Activated naive CD8-positive, alpha-beta T cell treated with anti-CD3 and anti-CD28 coated beads, Interleukin-2, amount 10 ng/mL, durations not matched to agents 7 days and 5 days (primary cell): ENCODE measurements at regions not wholly inside any gene's neighbourhood (a gene's known extent, or its start where the extent isn't known, plus 50 kb on each side); places are given as distances from the start of the nearest gene placed in this dataset.
"Not testable (repeated sequence)": the region's sequence is repeated elsewhere in the genome, so short reads cannot be mapped to it uniquely, and the experiment has no call there.

ENCODE experiments used
- ATAC-seq: fragments of 150-1000 bp; cut with Tn5 transposase; one replicate; pipeline ENCODE4 v1.10.0; 2021; ENCODE audit warnings: low read depth, moderate library complexity
- POLR2A ChIA-PET: fragments of 350-600 bp; sonication (Branson Sonifier 250); formaldehyde crosslinking; loops from one replicate; lab custom pipeline; 2021; ENCODE audit warnings: antibody characterized with exemption; lab: Charles Lee
- DNase-seq: peaks from one replicate; pipeline ENCODE4 v3.0.0; 2021
- H3K27ac Mint-ChIP-seq: one replicate; pipeline ENCODE4 v1.8.0; 2022; ENCODE audit warnings: mild to moderate bottlenecking, mixed read lengths
- H3K27me3 Mint-ChIP-seq: one replicate; pipeline ENCODE4 v1.8.0; 2022; ENCODE audit warnings: mild to moderate bottlenecking, moderate library complexity, mixed read lengths
- H3K36me3 Mint-ChIP-seq: one replicate; pipeline ENCODE4 v1.8.0; 2021; ENCODE audit warnings: mild to moderate bottlenecking, mixed read lengths
- H3K4me1 Mint-ChIP-seq: one replicate; pipeline ENCODE4 v1.8.0; 2021; ENCODE audit warnings: mixed read lengths
- H3K4me3 Mint-ChIP-seq: one replicate; pipeline ENCODE4 v1.8.0; 2022; ENCODE audit warnings: mild to moderate bottlenecking, moderate library complexity, mixed read lengths
- H3K9me3 Mint-ChIP-seq: one replicate; pipeline ENCODE4 v1.8.0; 2021; ENCODE audit warnings: mixed read lengths

DNA sequence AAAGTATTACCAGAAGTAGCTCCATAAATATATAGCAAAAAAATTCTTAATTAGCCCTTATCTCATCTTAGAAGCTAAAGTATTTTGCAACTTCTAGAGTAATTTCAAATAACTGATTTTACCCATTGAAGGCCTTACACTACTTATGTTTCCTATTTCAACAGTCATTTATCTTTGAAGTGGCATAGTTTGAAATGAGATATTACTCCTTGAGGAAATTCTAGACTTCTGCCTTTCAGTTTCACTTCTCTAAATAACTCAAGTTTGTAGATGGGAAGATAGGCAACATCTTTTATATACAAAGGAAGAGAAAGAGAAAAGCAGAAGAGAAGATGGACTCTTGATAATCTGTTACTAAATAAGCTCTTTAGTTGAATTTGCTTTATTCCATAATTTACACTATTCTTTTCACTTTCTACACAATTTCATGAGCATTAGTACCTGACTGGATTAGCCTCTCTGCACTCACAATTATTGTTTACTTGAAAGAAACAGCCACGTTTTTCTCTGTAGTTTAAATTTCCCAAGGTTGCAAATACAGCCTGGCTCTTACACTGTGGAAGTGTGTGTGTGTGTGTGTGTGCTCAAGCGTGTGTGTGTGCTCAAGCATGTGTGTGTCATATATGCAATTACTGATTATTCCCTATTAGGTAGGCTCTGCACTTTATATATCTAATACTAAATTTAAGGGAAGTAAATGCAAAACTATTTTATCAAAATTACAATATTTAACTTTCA lies 60.6 kb upstream of the EMB start:
- H3K36me3 Mint-ChIP-seq: peaks cover 26% of the 10 kb centered on the region
- POLR2A ChIA-PET: interaction anchor here (0.9 to 1.0 kb wide), 2 partner anchors 14 to 62 kb away, joined by 3 to 6 read pairs; no protein-coding TSS in a partner anchor
- peaks cover 13% of the 10 kb centered on the region for H3K4me1 Mint-ChIP-seq
- peaks cover 13% of the 10 kb centered on the region for H3K9me3 Mint-ChIP-seq
- H3K4me3 Mint-ChIP-seq: peak overlapping the region; percentile 74
- DNase-seq: no peak
- H3K27ac Mint-ChIP-seq: peak overlapping the region; percentile 53
- ATAC-seq: peak; percentile 75
- H3K27me3 Mint-ChIP-seq: no peaks in the 10 kb centered on the region

DNA sequence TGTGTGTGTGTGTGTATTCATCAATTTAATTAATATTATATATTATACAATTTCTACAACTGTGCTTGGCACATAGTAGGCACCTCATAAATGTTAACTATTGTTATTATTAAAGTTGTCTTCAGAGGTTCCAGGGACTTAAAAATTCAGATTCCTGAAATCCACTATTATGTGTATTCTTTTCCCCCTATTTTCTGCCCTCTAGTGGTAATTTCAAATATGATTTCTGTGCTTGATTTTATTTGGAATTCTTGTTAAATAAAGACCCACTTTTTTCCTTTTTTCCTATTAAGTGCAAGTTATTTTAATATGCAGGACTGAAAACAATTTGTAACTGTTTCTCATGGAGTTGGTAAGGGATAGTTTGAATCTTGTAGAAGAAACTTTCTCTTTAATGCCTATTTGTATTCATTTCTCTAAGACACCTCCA lies 72.0 kb upstream of the EMB start:
- POLR2A ChIA-PET: interaction anchor here (1.7 kb wide), 1 partner anchor 71 kb away, joined by 4 read pairs; the partner anchor contains the start of gene EMB

DNA sequence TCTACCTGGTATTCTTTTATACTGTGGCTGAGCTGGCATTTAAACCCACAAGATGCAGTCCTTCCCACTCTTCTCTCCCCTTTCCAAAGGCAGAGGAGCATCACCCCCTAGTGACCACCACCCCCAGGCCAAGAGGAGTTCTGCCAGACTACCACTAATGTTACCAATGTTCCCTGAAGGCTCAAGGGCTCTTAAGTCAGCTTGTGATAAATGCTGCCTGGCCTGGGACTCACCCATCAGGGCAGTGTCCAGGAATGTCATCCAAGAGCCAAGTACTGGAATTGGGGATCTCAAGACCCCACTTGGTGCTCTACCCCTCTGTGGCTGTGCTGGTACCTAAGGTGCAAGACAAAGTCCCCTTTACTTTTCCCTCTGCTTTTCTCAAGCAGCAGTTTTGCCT lies 80.0 kb upstream of the EMB start:
- DNase-seq, ATAC-seq, H3K4me3 Mint-ChIP-seq, H3K4me1 Mint-ChIP-seq, POLR2A ChIA-PET, H3K27ac Mint-ChIP-seq, H3K27me3 Mint-ChIP-seq: not testable (repeated sequence)
- Mint-ChIP-seq H3K9me3 (peaks cover 13% of the 10 kb centered on the region), H3K36me3 (peaks cover 24% of the 10 kb centered on the region)

More for the DNA sequence above, 72.0 kb upstream of the EMB start:
- DNase-seq, H3K9me3 Mint-ChIP-seq, ATAC-seq, H3K27ac Mint-ChIP-seq, H3K4me3 Mint-ChIP-seq, H3K27me3 Mint-ChIP-seq: not testable (repeated sequence)
- peaks cover 12% of the 10 kb centered on the region for H3K4me1 Mint-ChIP-seq
- H3K36me3 Mint-ChIP-seq: peaks cover 12% of the 10 kb centered on the region

DNA sequence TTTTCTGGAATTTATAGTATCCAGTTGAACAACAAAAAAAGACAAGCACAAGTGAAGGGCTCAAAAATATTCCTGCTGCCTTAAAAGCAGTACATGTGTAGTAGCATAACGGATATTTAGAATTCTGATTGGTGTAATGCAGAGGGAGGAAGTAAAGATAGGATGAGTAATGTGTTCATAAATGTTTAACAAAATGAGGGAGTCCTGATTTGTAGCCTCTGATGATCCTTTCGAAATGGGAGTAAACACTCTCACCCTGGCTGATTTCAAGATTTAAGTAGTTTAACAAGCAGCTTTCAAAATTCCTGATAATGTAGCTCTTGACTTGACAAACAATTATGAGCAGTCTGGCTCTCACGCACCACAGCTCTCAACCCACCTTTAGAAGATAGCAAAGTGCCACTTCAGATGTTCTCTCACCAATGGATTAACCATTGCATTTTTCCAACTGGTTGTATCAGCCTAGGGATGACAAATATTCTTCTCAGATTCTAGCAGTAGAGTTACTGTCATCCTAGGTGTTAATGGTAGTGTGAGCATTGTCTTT lies 86.5 kb upstream of the EMB start:
- H3K9me3 Mint-ChIP-seq, H3K27me3 Mint-ChIP-seq, H3K4me1 Mint-ChIP-seq, H3K36me3 Mint-ChIP-seq, H3K27ac Mint-ChIP-seq, DNase-seq, H3K4me3 Mint-ChIP-seq, POLR2A ChIA-PET, ATAC-seq: not testable (repeated sequence)

DNA sequence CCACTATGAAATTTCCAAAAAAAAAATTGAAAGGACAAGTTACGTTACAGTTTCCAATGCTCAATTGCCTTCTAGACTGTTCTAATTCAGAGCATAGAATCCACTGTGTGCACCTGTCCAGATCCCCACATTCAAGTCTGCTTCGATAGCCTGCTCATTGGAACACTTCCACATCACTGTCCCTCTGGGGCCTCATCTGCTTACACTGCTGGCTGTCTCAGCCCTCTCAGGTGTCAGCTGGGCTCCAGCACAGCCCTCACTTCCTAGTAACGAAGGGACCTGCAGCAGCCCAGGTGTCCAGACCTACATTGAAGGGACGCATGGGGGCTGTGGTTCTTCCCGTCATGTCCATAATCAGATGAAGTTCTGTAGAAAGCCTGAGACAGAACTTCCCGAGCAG lies 94.3 kb upstream of the EMB start:
- Mint-ChIP-seq H3K36me3 (peaks cover 16% of the 10 kb centered on the region), H3K27me3 (peaks cover 2% of the 10 kb centered on the region), H3K4me3 (no peak overlapping the region), H3K9me3 (peaks cover 10% of the 10 kb centered on the region), H3K27ac (no peak overlapping the region), H3K4me1 (peaks cover 2% of the 10 kb centered on the region)
- no peak for DNase-seq
- POLR2A ChIA-PET: no interaction called here
- ATAC-seq: no peak

DNA sequence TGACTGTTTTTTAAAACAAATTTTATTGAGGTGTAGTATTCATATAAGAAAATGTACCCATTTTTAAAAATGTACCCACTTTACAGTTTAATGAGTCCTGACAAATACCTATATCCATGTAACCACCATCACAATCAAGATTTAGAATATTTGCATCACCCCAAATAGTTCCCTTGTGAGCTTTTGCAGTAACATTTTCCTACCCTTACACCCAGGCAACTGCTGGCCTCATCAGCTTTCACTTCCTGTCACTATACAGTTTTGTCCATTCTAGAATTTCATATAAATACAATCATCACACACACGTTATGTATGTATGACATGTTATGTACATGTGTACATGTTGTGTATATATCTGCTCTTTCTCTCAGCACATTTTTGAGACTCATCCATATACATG lies 96.4 kb upstream of the EMB start:
- DNase-seq, H3K27ac Mint-ChIP-seq, H3K27me3 Mint-ChIP-seq, POLR2A ChIA-PET, H3K9me3 Mint-ChIP-seq, ATAC-seq, H3K4me1 Mint-ChIP-seq, H3K4me3 Mint-ChIP-seq: not testable (repeated sequence)
- H3K36me3 Mint-ChIP-seq: peaks cover 16% of the 10 kb centered on the region

DNA sequence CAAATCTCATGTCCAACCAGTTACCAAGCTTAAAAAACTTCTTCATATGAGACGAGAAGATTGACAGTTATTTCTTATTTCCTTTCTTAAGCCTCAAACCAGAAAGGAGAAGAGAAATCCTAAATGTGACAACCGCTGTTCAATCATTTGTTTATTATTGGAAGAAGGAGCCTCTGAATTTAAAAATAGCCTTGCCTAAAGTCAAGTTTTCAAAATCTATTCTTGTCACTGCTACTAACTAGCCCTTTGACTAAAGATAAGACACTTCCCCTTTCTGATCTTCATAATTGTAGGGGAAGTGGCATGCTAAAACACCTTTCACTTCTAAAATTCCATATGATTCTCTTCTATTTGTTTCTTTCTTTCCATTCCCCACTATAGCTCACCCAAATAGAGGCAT lies 106.2 kb upstream of the EMB start:
- H3K36me3 Mint-ChIP-seq: peaks cover 10% of the 10 kb centered on the region
- POLR2A ChIA-PET: no interaction called here
- H3K4me1 Mint-ChIP-seq: peaks cover 2% of the 10 kb centered on the region
- H3K4me3 Mint-ChIP-seq: no peak overlapping the region
- ATAC-seq (no peak), DNase-seq (no peak)
- H3K27ac Mint-ChIP-seq: no peak overlapping the region
- H3K9me3 Mint-ChIP-seq: peaks cover 9% of the 10 kb centered on the region
- H3K27me3 Mint-ChIP-seq: no peaks in the 10 kb centered on the region

DNA sequence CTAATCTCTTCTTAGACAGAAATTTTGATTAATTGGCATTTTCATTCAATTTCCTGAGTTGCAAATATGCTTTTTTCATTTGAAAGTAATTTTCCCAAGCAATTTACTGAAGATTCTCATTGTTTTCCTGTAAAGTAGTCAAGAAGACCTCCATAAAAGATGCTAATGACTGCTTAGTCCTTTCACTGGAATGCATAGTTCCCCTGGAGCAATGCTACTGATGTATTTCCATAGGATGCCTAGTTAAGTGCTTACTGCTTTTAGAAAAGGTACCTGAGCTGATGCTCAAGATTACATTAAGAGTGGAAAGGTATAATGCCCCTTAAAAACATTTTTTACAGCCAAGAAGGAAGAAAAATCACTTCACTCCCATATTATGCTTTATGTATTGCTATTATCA lies 109.2 kb upstream of the EMB start:
- Mint-ChIP-seq H3K4me3 (no peak overlapping the region), H3K36me3 (peaks cover 5% of the 10 kb centered on the region), H3K27me3 (no peaks in the 10 kb centered on the region), H3K9me3 (peaks cover 5% of the 10 kb centered on the region), H3K27ac (no peak overlapping the region), H3K4me1 (peaks cover 14% of the 10 kb centered on the region)
- ATAC-seq (no peak), DNase-seq (no peak)
- POLR2A ChIA-PET: no interaction called here

DNA sequence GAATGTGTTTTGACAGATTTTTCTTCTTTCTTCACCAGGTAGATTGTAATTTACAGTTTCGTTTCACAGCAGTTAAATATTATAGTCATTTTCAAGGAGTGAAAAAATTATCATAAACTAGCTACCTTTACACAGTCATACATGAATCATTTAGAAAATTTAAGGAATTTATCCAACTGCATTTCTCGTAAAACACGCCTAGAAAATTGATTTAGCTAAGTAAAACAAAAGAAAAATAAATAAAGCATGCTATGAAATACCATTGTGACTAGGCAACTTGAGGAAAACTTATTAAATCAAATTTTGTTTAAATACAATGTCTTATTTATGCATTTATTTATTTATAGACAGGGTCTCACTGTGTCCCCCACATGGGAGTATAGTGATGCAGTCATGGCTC lies 109.9 kb upstream of the EMB start:
- H3K27ac Mint-ChIP-seq: no peak overlapping the region
- H3K4me3 Mint-ChIP-seq: no peak overlapping the region
- H3K27me3 Mint-ChIP-seq: no peaks in the 10 kb centered on the region
- DNase-seq (no peak), ATAC-seq (no peak)
- POLR2A ChIA-PET: interaction anchor here (0.9 kb wide), 1 partner anchor 117 kb away, joined by 5 read pairs; no protein-coding TSS in a partner anchor
- H3K36me3 Mint-ChIP-seq: peaks cover 8% of the 10 kb centered on the region
- peaks cover 6% of the 10 kb centered on the region for H3K9me3 Mint-ChIP-seq
- peaks cover 14% of the 10 kb centered on the region for H3K4me1 Mint-ChIP-seq

DNA sequence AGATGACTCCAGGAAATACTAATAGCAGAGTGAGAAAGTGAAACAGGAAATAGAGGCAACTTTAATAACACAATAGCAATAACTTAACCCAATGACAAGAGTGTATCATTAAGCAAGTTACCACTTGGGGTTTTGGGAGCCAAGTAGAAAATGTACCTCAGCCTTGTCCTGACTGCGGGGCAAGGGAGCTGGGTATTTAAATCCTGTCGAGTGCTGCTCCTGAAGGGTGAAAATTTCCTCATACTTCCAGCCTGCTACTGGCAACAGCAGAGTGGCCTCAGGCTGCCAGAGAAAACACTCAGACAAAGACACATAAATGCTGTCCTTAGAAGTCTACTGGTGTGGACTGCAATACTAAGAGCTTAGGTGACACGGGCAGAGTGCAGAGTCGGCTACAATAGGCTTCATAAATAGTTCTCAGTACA lies 112.5 kb upstream of the EMB start:
- Mint-ChIP-seq H3K27ac (peak overlapping the region; percentile 34), H3K4me1 (peaks cover 11% of the 10 kb centered on the region)

DNA sequence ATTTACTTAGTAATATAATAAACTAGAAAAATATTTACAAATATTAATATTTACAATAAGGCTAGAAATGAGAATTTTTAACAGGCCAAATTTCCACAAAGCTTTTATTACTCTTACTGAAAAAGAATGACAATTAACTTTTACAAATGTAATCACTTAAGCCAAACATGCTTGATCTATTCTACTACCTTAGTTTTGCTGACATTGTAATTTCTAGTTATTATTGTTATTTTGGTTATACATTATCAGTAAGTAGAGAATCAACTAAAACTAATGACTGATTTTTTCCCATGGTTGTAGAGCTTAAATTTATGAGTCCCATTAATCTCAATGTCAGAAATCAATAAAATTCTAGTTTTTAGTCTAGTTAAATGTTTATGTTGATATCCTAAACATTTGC lies 107.8 kb upstream of the PARP8 start:
- H3K27ac Mint-ChIP-seq, H3K9me3 Mint-ChIP-seq, DNase-seq, ATAC-seq, H3K4me3 Mint-ChIP-seq, H3K27me3 Mint-ChIP-seq, H3K4me1 Mint-ChIP-seq: not testable (repeated sequence)
- H3K36me3 Mint-ChIP-seq: peaks cover 10% of the 10 kb centered on the region
- POLR2A ChIA-PET: interaction anchor here (1.2 kb wide), 1 partner anchor 109 kb away, joined by 3 read pairs; no protein-coding TSS in a partner anchor

More for the DNA sequence above, 112.5 kb upstream of the EMB start:
- H3K9me3 Mint-ChIP-seq: peaks cover 3% of the 10 kb centered on the region
- no peak overlapping the region for H3K4me3 Mint-ChIP-seq
- peaks cover 8% of the 10 kb centered on the region for H3K36me3 Mint-ChIP-seq
- no peak for DNase-seq
- no peaks in the 10 kb centered on the region for H3K27me3 Mint-ChIP-seq
- ATAC-seq: no peak
- POLR2A ChIA-PET: no interaction called here

DNA sequence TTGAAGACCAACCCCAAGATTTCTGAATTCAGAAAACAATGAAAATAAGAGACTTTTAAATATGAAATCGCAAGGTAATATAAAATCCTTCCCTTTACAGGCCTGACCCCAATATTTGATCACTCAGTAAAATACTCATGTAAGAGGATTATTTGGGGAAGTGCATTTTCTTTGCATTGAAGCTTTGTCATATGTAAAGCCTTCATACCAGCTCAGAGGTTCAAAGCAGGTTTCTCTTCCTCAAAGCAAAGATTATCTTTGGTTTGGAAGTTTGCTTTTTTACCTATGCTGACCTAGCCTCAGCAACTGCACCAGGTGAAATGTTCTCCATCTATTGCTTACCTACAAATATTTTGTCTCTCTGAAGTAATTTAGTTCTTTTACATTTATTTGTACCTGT lies 106.5 kb upstream of the PARP8 start:
- H3K4me1 Mint-ChIP-seq: peaks cover 11% of the 10 kb centered on the region
- no peak overlapping the region for H3K4me3 Mint-ChIP-seq
- peaks cover 6% of the 10 kb centered on the region for H3K9me3 Mint-ChIP-seq
- peaks cover 7% of the 10 kb centered on the region for H3K36me3 Mint-ChIP-seq
- no peaks in the 10 kb centered on the region for H3K27me3 Mint-ChIP-seq
- ATAC-seq (no peak), DNase-seq (no peak)
- H3K27ac Mint-ChIP-seq: no peak overlapping the region
- POLR2A ChIA-PET: no interaction called here

DNA sequence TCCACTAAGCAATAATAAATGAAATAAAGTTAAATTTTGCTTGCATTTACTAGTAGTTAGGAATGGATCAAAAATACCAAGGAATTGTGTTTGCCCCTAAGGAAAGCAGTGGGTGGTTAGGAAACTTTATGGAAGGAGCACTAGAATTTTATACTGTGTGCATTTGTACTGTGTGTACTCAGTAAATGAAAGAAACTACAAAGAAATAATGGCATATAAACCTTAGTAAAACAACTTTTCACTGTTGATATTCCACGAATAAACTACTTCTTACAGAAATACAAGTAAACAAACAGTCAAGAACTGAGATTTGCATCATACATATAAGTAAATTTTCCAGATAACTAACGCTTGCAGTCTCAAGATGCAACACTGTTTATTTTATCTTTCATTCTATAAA lies 103.7 kb upstream of the PARP8 start:
- no peak overlapping the region for H3K4me3 Mint-ChIP-seq
- ATAC-seq (no peak), DNase-seq (no peak)
- no peaks in the 10 kb centered on the region for H3K27me3 Mint-ChIP-seq
- POLR2A ChIA-PET: no interaction called here
- H3K4me1 Mint-ChIP-seq: peaks cover 18% of the 10 kb centered on the region
- no peak overlapping the region for H3K27ac Mint-ChIP-seq
- peaks cover 9% of the 10 kb centered on the region for H3K9me3 Mint-ChIP-seq
- peaks cover 14% of the 10 kb centered on the region for H3K36me3 Mint-ChIP-seq

DNA sequence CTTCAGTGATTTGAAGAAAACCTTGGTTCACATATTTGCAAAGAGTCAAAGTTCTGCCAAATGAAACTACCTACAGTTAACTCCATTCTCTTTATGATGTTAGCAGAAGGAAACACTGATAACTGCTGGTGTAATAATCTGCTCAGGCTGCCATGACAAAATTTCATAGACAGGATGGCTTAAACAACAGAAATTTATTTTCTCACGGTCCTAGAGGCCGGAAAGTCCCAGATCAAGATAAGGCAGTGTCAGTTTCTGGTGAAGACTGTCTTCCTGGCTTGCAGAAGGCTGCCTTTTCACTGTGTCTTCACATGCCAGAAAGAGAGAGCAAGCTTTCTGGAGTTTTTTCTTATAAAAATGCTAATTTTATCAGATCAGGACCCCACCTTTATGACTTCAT lies 102.4 kb upstream of the PARP8 start:
- Mint-ChIP-seq H3K4me3 (peak overlapping the region; percentile 51), H3K4me1 (peaks cover 20% of the 10 kb centered on the region), H3K36me3 (peaks cover 20% of the 10 kb centered on the region), H3K27ac (peak overlapping the region; percentile 46), H3K27me3 (no peaks in the 10 kb centered on the region), H3K9me3 (peaks cover 15% of the 10 kb centered on the region)
- POLR2A ChIA-PET: no interaction called here
- no peak for DNase-seq
- peak; percentile 81 for ATAC-seq
